SW480 (cell line): ENCODE measurements at regions not wholly inside any gene's neighbourhood (a gene's known extent, or its start where the extent isn't known, plus 50 kb on each side); places are given as distances from the start of the nearest gene placed in this dataset.

Experiments
- DNase-seq: peaks from one replicate; pipeline ENCODE4 v3.0.0-alpha.2; 2016; ENCODE audit warnings: low spot score

GRCh38 chr10:130746311-130746710 lies 565.2 kb downstream of the TCERG1L start:
- no peak for DNase-seq

- no peak for DNase-seq
Observed at GRCh38 chr10:130747356-130747755, 564.2 kb downstream of the TCERG1L start.

GRCh38 chr10:130747946-130748345 lies 563.6 kb downstream of the TCERG1L start:
- no peak for DNase-seq

- no peak for DNase-seq
Observed at GRCh38 chr10:130748409-130749057, 563.0 kb downstream of the TCERG1L start.

GRCh38 chr10:130749911-130750310 lies 561.6 kb downstream of the TCERG1L start:
- DNase-seq = no peak

- DNase-seq = no peak
Observed at GRCh38 chr10:130750441-130750840, 561.1 kb downstream of the TCERG1L start.

GRCh38 chr10:130751106-130751840 lies 560.2 kb downstream of the TCERG1L start:
- no peak for DNase-seq

- no peak for DNase-seq
Observed at GRCh38 chr10:130751851-130752250, 559.7 kb downstream of the TCERG1L start.

- no peak for DNase-seq
Observed at GRCh38 chr10:130756651-130757050, 554.9 kb downstream of the TCERG1L start.

- DNase-seq = no peak
Observed at GRCh38 chr10:130757271-130757670, 554.2 kb downstream of the TCERG1L start.

- DNase-seq = no peak
Observed at GRCh38 chr10:130757821-130758489, 553.6 kb downstream of the TCERG1L start.

GRCh38 chr10:130758529-130758928 lies 553.0 kb downstream of the TCERG1L start:
- no peak for DNase-seq

- no peak for DNase-seq
Observed at GRCh38 chr10:130761032-130761575, 550.4 kb downstream of the TCERG1L start.

GRCh38 chr10:130761788-130762301 lies 549.7 kb downstream of the TCERG1L start:
- no peak for DNase-seq

- DNase-seq = no peak
Observed at GRCh38 chr10:130762491-130762890, 549.0 kb downstream of the TCERG1L start.

GRCh38 chr10:130763071-130763470 lies 548.5 kb downstream of the TCERG1L start:
- no peak for DNase-seq

GRCh38 chr10:130763491-130763890 lies 548.0 kb downstream of the TCERG1L start:
- DNase-seq = no peak

GRCh38 chr10:130764651-130765050 lies 546.9 kb downstream of the TCERG1L start:
- DNase-seq = no peak

GRCh38 chr10:130766071-130766470 lies 545.5 kb downstream of the TCERG1L start:
- no peak for DNase-seq

GRCh38 chr10:130767116-130767730 lies 544.3 kb downstream of the TCERG1L start:
- DNase-seq = no peak

GRCh38 chr10:130769146-130770017 lies 542.1 kb downstream of the TCERG1L start:
- no peak for DNase-seq
